Cardiac fibroblast (primary cell): ENCODE measurements at regions not wholly inside any gene's neighbourhood (a gene's known extent, or its start where the extent isn't known, plus 50 kb on each side); places are given as distances from the start of the nearest gene placed in this dataset.

ENCODE experiments used
- DNase-seq, 2 donors: peaks; one replicate each; pipeline versions ENCODE4 v3.0.0 to v3.0.0-alpha.2; 2010; ENCODE audit warnings: low read depth in 2 of 2
- H3K4me3 ChIP-seq, 2 donors: replicated peaks in 1 of 2; 1 replicate in 1 of 2; 2 replicates in 1 of 2; pipeline ENCODE4 v1.5.1; 2011; ENCODE audit warnings: low read depth in 2 of 2, low read length in 2 of 2, mild to moderate bottlenecking in 2 of 2, moderate library complexity in 1 of 2
- TF ChIP-seq, protein P1 (sequence below): IDR thresholded peaks from one replicate; pipeline ENCODE4 v1.5.1; 2011; ENCODE audit warnings: low read depth, mild to moderate bottlenecking, low read length, inconsistent platforms

GRCh38 chr1:208880433-208881100 lies 636.4 kb upstream of the PLXNA2 start:
- DNase-seq = no peak
- TF ChIP-seq, protein P1, sequence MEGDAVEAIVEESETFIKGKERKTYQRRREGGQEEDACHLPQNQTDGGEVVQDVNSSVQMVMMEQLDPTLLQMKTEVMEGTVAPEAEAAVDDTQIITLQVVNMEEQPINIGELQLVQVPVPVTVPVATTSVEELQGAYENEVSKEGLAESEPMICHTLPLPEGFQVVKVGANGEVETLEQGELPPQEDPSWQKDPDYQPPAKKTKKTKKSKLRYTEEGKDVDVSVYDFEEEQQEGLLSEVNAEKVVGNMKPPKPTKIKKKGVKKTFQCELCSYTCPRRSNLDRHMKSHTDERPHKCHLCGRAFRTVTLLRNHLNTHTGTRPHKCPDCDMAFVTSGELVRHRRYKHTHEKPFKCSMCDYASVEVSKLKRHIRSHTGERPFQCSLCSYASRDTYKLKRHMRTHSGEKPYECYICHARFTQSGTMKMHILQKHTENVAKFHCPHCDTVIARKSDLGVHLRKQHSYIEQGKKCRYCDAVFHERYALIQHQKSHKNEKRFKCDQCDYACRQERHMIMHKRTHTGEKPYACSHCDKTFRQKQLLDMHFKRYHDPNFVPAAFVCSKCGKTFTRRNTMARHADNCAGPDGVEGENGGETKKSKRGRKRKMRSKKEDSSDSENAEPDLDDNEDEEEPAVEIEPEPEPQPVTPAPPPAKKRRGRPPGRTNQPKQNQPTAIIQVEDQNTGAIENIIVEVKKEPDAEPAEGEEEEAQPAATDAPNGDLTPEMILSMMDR = no peak
- no peak overlapping the region for H3K4me3 ChIP-seq

DNA sequence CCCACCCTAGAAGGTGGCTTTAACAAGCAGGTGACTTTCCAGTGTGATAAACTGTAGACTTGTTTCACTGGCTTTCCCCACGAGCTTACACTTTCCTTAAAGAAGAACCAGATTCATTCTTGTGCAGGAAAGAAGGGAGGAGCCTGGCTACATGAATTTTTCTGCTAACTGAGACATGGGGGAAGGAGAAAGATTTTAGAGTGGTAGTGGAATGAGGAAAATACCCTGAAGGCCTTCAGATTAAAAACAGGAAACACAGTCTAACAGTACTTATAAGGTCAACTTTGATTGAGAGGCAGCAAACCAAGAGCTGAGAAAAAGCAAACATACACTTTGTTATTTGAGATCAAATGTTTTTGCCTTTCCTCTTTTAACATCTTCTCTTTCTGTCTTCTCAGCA lies 640.9 kb upstream of the PLXNA2 start:
- no peak for DNase-seq
- H3K4me3 ChIP-seq = no peak overlapping the region
- TF ChIP-seq, protein P1 = no peak

DNA sequence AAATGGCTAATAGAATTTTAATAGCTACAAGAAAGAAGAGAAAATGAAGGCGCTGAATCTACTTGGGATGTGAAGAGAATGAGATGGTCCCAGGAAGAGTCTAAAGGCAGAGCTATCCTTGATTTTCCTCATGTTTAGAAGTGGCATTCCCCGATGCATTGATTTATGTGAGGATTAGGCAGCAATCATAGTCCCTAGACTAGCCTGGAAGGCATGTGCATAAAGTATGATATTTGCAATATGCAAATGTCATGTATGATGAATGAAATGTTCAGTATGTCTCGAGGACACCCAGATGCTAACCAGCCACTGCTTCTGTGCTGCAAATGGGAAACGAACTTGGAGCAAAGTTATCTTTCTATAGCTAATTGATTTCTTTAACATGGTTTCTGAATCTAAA lies 641.5 kb upstream of the PLXNA2 start:
- no peak overlapping the region for H3K4me3 ChIP-seq
- no peak for DNase-seq
- TF ChIP-seq, protein P1 = no peak

GRCh38 chr1:208888376-208888775 lies 644.2 kb upstream of the PLXNA2 start:
- no peak overlapping the region for H3K4me3 ChIP-seq
- peak; percentile 3 to 38 for DNase-seq
- TF ChIP-seq, protein P1 = no peak

GRCh38 chr1:208892147-208892546 lies 648.0 kb upstream of the PLXNA2 start:
- DNase-seq = no peak
- TF ChIP-seq, protein P1 = no peak
- H3K4me3 ChIP-seq = no peak overlapping the region

- TF ChIP-seq, protein P1 = no peak
- no peak for DNase-seq
- no peak overlapping the region for H3K4me3 ChIP-seq
Observed at GRCh38 chr1:208893251-208893650, 649.1 kb upstream of the PLXNA2 start.

- TF ChIP-seq, protein P1 = no peak
- no peak overlapping the region for H3K4me3 ChIP-seq
- no peak for DNase-seq
Observed at GRCh38 chr1:208895181-208895580, 651.0 kb upstream of the PLXNA2 start.
